ENCODE measurements at regions not wholly inside any gene's neighbourhood (a gene's known extent, or its start where the extent isn't known, plus 50 kb on each side); places are given as distances from the start of the nearest gene placed in this dataset.
"Not testable (repeated sequence)": the region's sequence is repeated elsewhere in the genome, so short reads cannot be mapped to it uniquely, and the experiment has no call there.

DNA sequence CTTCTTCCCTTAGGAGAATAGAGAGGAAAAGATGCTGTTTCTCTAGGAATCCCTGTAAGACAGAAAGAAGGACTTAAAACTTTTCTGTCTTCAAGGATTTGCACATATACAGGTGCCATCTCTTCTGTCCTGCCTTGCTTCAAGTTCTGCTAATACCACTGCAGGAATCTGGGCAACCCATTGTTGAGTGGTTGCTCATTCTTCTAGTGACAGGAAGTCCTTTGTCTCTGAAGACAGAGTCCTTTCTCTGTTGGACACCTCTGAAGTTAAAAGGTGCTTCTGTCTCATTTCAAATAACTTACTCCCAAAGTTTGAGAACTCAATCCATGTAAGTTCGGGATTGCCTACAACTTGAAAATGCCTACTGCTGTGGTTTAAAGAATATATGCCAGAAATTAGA is 114.4 kb upstream of the TMTC4 start:
- no peak for DNase-seq
- Histone ChIP-seq H3K9me3 (replicated peaks; ENCODE audit: control insufficient read depth, low read depth, low read length) (no peaks in the 10 kb centered on the region), H3K4me3 (ENCODE audit: low read length) (no peak overlapping the region), H3K27ac (ENCODE audit: low read length) (no peak overlapping the region), H3K36me3 (ENCODE audit: control insufficient read depth, insufficient read depth, low read length) (no peaks in the 10 kb centered on the region), H3K27me3 (ENCODE audit: control insufficient read depth, insufficient read depth, low read length) (no peaks in the 10 kb centered on the region), H3K4me1 (ENCODE audit: control insufficient read depth, insufficient read depth, low read length) (no peaks in the 10 kb centered on the region)
- no CpG with 5 or more reads among the region's 1 CpG for WGBS (ENCODE audit: insufficient coverage)

DNA sequence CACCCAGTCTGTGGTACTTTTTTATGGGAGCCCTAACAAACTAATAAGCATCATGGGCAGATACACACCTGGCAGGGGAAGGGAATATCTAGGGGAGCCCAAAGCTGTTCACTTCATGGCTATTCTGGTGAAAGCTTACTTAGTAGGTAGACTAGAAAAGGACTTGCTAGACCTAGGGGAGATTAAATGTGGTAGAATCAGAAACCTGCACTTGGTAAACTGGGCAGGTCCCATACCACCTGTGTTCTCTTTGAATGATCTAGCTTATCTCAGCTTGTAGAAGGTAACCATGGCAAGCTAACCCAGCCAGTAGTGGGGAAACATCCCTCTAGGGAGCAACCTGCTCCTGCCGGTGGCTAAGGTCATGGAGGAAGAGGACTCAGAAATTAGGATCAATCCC is 113.9 kb upstream of the TMTC4 start:
- no peaks in the 10 kb centered on the region for H3K9me3 ChIP-seq (replicated peaks; ENCODE audit: control insufficient read depth, low read depth, low read length)
- H3K4me1 ChIP-seq (ENCODE audit: control insufficient read depth, insufficient read depth, low read length), result no peaks in the 10 kb centered on the region
- H3K4me3 ChIP-seq (ENCODE audit: low read length), result no peak overlapping the region
- no CpG with 5 or more reads among the region's 1 CpG for WGBS (ENCODE audit: insufficient coverage)
- H3K27me3 ChIP-seq (ENCODE audit: control insufficient read depth, insufficient read depth, low read length), result no peaks in the 10 kb centered on the region
- no peaks in the 10 kb centered on the region for H3K36me3 ChIP-seq (ENCODE audit: control insufficient read depth, insufficient read depth, low read length)
- H3K27ac ChIP-seq (ENCODE audit: low read length), result no peak overlapping the region
- no peak for DNase-seq

DNA sequence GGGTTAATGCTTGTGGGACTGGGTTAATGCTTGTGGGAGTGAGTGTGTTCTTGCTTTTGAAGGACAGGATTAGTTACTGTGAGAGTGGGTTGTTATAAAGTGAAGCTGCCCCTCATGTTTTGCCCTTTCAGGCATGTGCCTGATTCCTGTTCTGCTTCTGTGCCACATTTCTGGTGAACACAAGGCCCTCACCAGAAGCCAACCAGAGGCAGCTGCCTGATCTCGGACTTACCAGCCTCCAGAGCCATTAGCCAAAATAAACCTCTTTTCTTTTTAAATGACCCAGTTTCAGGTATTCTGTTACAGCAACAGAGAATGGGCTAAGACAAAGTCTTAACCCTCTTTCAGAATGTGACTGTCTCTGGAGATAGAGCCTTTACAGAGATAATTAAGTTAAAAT is 113.3 kb upstream of the TMTC4 start:
- WGBS (ENCODE audit: insufficient coverage), result no CpG with 5 or more reads among the region's 1 CpG
- Histone ChIP-seq H3K4me1 (ENCODE audit: control insufficient read depth, insufficient read depth, low read length) (no peaks in the 10 kb centered on the region), H3K36me3 (ENCODE audit: control insufficient read depth, insufficient read depth, low read length) (no peaks in the 10 kb centered on the region), H3K27me3 (ENCODE audit: control insufficient read depth, insufficient read depth, low read length) (no peaks in the 10 kb centered on the region), H3K4me3 (ENCODE audit: low read length) (no peak overlapping the region), H3K27ac (ENCODE audit: low read length) (no peak overlapping the region), H3K9me3 (replicated peaks; ENCODE audit: control insufficient read depth, low read depth, low read length) (no peaks in the 10 kb centered on the region)
- no peak for DNase-seq

DNA sequence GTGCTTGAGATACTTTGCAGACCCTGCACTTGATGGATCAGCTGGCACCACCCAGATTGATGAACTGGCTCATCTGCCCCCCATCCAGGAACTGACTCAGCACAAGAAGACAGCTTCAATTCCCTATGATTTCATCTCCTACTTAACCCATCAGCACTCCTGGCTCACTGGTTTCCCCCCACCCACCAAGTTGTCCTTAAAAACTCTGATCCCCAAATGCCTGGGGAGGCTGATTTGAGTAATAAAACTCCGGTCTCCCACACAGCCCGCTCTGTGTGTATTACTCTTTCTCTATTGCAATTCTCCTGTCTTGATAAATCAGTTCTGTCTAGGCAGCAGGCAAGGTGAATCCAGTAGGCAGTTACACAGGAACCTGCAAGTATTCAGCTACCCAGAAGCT is 102.1 kb upstream of the TMTC4 start:
- not testable (repeated sequence) for H3K36me3 ChIP-seq (ENCODE audit: control insufficient read depth, insufficient read depth, low read length); H3K27me3 ChIP-seq (ENCODE audit: control insufficient read depth, insufficient read depth, low read length); H3K4me1 ChIP-seq (ENCODE audit: control insufficient read depth, insufficient read depth, low read length); H3K27ac ChIP-seq (ENCODE audit: low read length); H3K4me3 ChIP-seq (ENCODE audit: low read length); DNase-seq; H3K9me3 ChIP-seq (replicated peaks; ENCODE audit: control insufficient read depth, low read depth, low read length)
- 50% methylated on average over 2 of the region's 2 CpGs for WGBS (ENCODE audit: insufficient coverage)

DNA sequence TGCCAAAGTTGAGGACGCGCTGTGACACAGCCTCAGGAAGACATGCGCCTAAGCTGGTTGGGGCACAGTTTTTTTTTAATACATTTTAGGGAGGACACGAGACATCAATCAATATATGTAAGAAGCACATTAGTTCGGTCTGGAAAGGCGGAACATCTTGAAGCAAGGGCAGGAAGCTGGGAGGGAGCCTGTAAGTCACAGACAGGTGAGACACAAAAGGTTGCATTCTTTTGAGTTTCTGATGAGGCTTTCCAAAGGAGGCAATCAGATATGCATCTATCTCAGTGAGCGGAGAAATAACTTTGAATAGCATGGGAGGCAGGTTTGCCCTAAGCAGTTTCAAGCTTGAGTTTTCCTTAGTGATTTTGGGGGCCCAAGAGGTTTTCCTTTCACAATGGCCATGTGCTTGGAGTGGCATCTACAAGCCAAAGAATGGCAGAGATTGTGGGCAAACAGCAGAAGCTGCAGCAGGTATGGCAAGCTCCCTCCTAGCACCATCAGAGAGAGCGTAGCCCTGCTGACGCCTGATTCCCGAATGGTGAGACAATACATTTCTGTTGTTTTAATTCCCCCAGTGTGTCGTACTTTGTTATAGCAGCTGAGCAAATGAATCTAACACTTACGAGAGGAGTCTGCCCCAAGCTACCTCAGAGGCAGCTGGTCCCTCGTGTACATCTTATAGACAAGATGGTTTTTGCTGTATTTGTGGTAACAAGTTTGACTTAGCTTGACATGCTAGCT is 99.5 kb upstream of the TMTC4 start:
- Histone ChIP-seq H3K27me3 (ENCODE audit: control insufficient read depth, insufficient read depth, low read length) (no peaks in the 10 kb centered on the region), H3K4me1 (ENCODE audit: control insufficient read depth, insufficient read depth, low read length) (no peaks in the 10 kb centered on the region), H3K9me3 (replicated peaks; ENCODE audit: control insufficient read depth, low read depth, low read length) (no peaks in the 10 kb centered on the region), H3K27ac (ENCODE audit: low read length) (no peak overlapping the region), H3K4me3 (ENCODE audit: low read length) (no peak overlapping the region), H3K36me3 (ENCODE audit: control insufficient read depth, insufficient read depth, low read length) (no peaks in the 10 kb centered on the region)
- 85% methylated on average over 11 of the region's 13 CpGs for WGBS (ENCODE audit: insufficient coverage)
- no peak for DNase-seq

- DNase-seq, result no peak
- Histone ChIP-seq H3K27ac (ENCODE audit: low read length) (no peak overlapping the region), H3K4me1 (ENCODE audit: control insufficient read depth, insufficient read depth, low read length) (no peaks in the 10 kb centered on the region), H3K27me3 (ENCODE audit: control insufficient read depth, insufficient read depth, low read length) (no peaks in the 10 kb centered on the region), H3K9me3 (replicated peaks; ENCODE audit: control insufficient read depth, low read depth, low read length) (no peaks in the 10 kb centered on the region), H3K4me3 (ENCODE audit: low read length) (no peak overlapping the region), H3K36me3 (ENCODE audit: control insufficient read depth, insufficient read depth, low read length) (no peaks in the 10 kb centered on the region)
- WGBS (ENCODE audit: insufficient coverage), result no CpG with 5 or more reads among the region's 3 CpGs
Observed at GRCh38 chr13:100773429-100773828, 98.8 kb upstream of the TMTC4 start.

DNA sequence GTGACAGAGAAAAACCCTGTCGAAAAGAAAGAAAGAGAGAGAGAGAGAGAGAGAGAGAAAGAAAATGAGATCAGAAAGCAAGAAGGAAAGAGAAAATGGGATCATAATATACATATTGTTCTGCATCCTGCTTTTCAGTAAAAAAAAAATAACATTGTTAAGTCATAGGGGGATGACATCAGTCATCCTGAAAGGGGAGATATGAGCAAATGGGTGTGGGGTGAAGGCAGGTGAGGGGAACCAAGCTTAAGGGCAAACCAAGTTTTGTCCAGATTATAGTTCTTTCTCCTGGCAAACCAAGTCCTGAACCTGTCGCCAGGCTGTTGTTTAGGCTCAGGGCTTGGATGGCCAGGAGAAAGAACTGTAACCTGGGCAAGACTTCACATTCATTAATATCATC is 92.6 kb upstream of the TMTC4 start:
- no peak for DNase-seq
- H3K27ac ChIP-seq (ENCODE audit: low read length), result no peak overlapping the region
- no peaks in the 10 kb centered on the region for H3K27me3 ChIP-seq (ENCODE audit: control insufficient read depth, insufficient read depth, low read length)
- H3K4me1 ChIP-seq (ENCODE audit: control insufficient read depth, insufficient read depth, low read length), result no peaks in the 10 kb centered on the region
- no peak overlapping the region for H3K4me3 ChIP-seq (ENCODE audit: low read length)
- H3K36me3 ChIP-seq (ENCODE audit: control insufficient read depth, insufficient read depth, low read length), result no peaks in the 10 kb centered on the region
- no peaks in the 10 kb centered on the region for H3K9me3 ChIP-seq (replicated peaks; ENCODE audit: control insufficient read depth, low read depth, low read length)
- no CpG with 5 or more reads among the region's 2 CpGs for WGBS (ENCODE audit: insufficient coverage)

DNA sequence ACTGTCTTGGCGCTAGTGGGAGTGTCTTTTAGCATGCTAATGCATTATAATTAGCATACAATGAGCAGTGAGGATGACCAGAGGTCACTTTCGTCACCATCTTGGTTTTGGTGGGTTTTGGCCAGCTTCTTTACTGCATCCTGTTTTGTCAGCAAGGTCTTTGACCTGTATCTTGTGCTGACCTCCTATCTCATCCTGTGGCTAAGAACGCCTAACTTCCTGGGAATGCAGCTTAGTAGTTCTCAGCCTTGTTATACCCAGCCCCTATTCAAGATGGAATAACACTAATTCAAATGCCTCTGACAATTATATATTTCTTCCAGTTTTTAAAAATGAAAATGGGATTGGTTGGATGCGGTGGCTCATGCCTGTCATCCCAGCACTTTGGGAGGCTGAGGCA is 92.0 kb upstream of the TMTC4 start:
- no CpG with 5 or more reads among the region's 4 CpGs for WGBS (ENCODE audit: insufficient coverage)
- DNase-seq; H3K4me1 ChIP-seq (ENCODE audit: control insufficient read depth, insufficient read depth, low read length); H3K9me3 ChIP-seq (replicated peaks; ENCODE audit: control insufficient read depth, low read depth, low read length); H3K36me3 ChIP-seq (ENCODE audit: control insufficient read depth, insufficient read depth, low read length); H3K4me3 ChIP-seq (ENCODE audit: low read length); H3K27ac ChIP-seq (ENCODE audit: low read length); H3K27me3 ChIP-seq (ENCODE audit: control insufficient read depth, insufficient read depth, low read length): not testable (repeated sequence)

- no peaks in the 10 kb centered on the region for H3K27me3 ChIP-seq (ENCODE audit: control insufficient read depth, insufficient read depth, low read length)
- 100% methylated on average over 2 of the region's 9 CpGs for WGBS (ENCODE audit: insufficient coverage)
- no peaks in the 10 kb centered on the region for H3K4me1 ChIP-seq (ENCODE audit: control insufficient read depth, insufficient read depth, low read length)
- H3K9me3 ChIP-seq (replicated peaks; ENCODE audit: control insufficient read depth, low read depth, low read length), result no peaks in the 10 kb centered on the region
- no peak for DNase-seq
- no peak overlapping the region for H3K27ac ChIP-seq (ENCODE audit: low read length)
- H3K36me3 ChIP-seq (ENCODE audit: control insufficient read depth, insufficient read depth, low read length), result no peaks in the 10 kb centered on the region
- no peak overlapping the region for H3K4me3 ChIP-seq (ENCODE audit: low read length)
Observed at GRCh38 chr13:100764937-100765336, 90.3 kb upstream of the TMTC4 start.

- no CpG with 5 or more reads among the region's 22 CpGs for WGBS (ENCODE audit: insufficient coverage)
- not testable (repeated sequence) for H3K9me3 ChIP-seq (replicated peaks; ENCODE audit: control insufficient read depth, low read depth, low read length)
Observed at GRCh38 chr13:100762126-100762525, 87.5 kb upstream of the TMTC4 start.

GRCh38 chr13:100755891-100756290 is 81.3 kb upstream of the TMTC4 start:
- H3K9me3 ChIP-seq (replicated peaks; ENCODE audit: control insufficient read depth, low read depth, low read length), result no peaks in the 10 kb centered on the region
- H3K4me1 ChIP-seq (ENCODE audit: control insufficient read depth, insufficient read depth, low read length), result no peaks in the 10 kb centered on the region
- no peak overlapping the region for H3K4me3 ChIP-seq (ENCODE audit: low read length)
- DNase-seq, result peak; percentile 57
- no peak overlapping the region for H3K27ac ChIP-seq (ENCODE audit: low read length)
- H3K36me3 ChIP-seq (ENCODE audit: control insufficient read depth, insufficient read depth, low read length), result no peaks in the 10 kb centered on the region
- WGBS (ENCODE audit: insufficient coverage), result no CpG with 5 or more reads among the region's 1 CpG
- no peaks in the 10 kb centered on the region for H3K27me3 ChIP-seq (ENCODE audit: control insufficient read depth, insufficient read depth, low read length)

More at GRCh38 chr13:100762126-100762525, 87.5 kb upstream of the TMTC4 start:
- H3K4me1 ChIP-seq (ENCODE audit: control insufficient read depth, insufficient read depth, low read length); H3K4me3 ChIP-seq (ENCODE audit: low read length); H3K36me3 ChIP-seq (ENCODE audit: control insufficient read depth, insufficient read depth, low read length); H3K27ac ChIP-seq (ENCODE audit: low read length); H3K27me3 ChIP-seq (ENCODE audit: control insufficient read depth, insufficient read depth, low read length); DNase-seq: not testable (repeated sequence)
